Karpas-422 (cell line): ENCODE measurements at regions not wholly inside any gene's neighbourhood (a gene's known extent, or its start where the extent isn't known, plus 50 kb on each side); places are given as distances from the start of the nearest gene placed in this dataset.

Experiments
- DNase-seq: peaks from one replicate; pipeline ENCODE4 v3.0.0-alpha.2; 2015
- H2AFZ ChIP-seq: fragments of 200-600 bp; sonication (generic); 2 replicates; pipeline ENCODE4 v1.6.1; 2014; ENCODE audit warnings: antibody characterized with exemption, low read length, mixed read lengths
- H3K27ac ChIP-seq: fragments of 200-600 bp; sonication (generic); 2 replicates; pipeline ENCODE4 v1.5.1; 2014; ENCODE audit warnings: mild to moderate bottlenecking, low read length, moderate library complexity
- H3K27me3 ChIP-seq: fragments of 200-600 bp; sonication (generic); 2 replicates; pipeline ENCODE4 v1.6.1; 2014; ENCODE audit warnings: low read length, mixed read lengths
- H3K36me3 ChIP-seq: fragments of 200-600 bp; sonication (generic); 2 replicates; pipeline ENCODE4 v1.6.1; 2014; ENCODE audit warnings: low read length, mixed read lengths; ENCODE audit not compliant: insufficient read depth
- H3K4me1 ChIP-seq: fragments of 200-600 bp; sonication (generic); 2 replicates; pipeline ENCODE4 v1.6.1; 2014; ENCODE audit warnings: mild to moderate bottlenecking, low read length, mixed read lengths
- H3K4me2 ChIP-seq: fragments of 200-600 bp; sonication (generic); 2 replicates; pipeline ENCODE4 v1.6.1; 2014; ENCODE audit warnings: low read length, low read depth, mild to moderate bottlenecking; ENCODE audit not compliant: poor library complexity, severe bottlenecking
- H3K4me3 ChIP-seq: fragments of 200-600 bp; sonication (generic); 2 replicates; pipeline ENCODE4 v1.5.1; 2014; ENCODE audit warnings: mild to moderate bottlenecking, antibody characterized with exemption, low read length, mixed read lengths
- H3K79me2 ChIP-seq: fragments of 200-600 bp; sonication (generic); 2 replicates; pipeline ENCODE4 v1.6.1; 2014; ENCODE audit warnings: mild to moderate bottlenecking, low read length, mixed read lengths
- H3K9ac ChIP-seq: fragments of 200-600 bp; sonication (generic); 2 replicates; pipeline ENCODE4 v1.6.0; 2014; ENCODE audit warnings: low read length
- H3K9me2 ChIP-seq: fragments of 200-600 bp; sonication (generic), shearing (Covaris generic); replicated peaks from 2 replicates; pipeline ENCODE4 v1.6.0; 2014; ENCODE audit warnings: mild to moderate bottlenecking, low read length, moderate library complexity; ENCODE audit not compliant: insufficient read depth
- H3K9me3 ChIP-seq: fragments of 300-700, 200-600 bp; sonication (generic); 2 replicates; pipeline ENCODE4 v1.6.1; 2014; ENCODE audit warnings: low read length, mixed read lengths
- H4K20me1 ChIP-seq: fragments of 200-600 bp; sonication (generic); 2 replicates; pipeline ENCODE4 v1.6.1; 2014; ENCODE audit warnings: mild to moderate bottlenecking, antibody characterized with exemption, low read length, low read depth; ENCODE audit not compliant: insufficient read depth

DNA sequence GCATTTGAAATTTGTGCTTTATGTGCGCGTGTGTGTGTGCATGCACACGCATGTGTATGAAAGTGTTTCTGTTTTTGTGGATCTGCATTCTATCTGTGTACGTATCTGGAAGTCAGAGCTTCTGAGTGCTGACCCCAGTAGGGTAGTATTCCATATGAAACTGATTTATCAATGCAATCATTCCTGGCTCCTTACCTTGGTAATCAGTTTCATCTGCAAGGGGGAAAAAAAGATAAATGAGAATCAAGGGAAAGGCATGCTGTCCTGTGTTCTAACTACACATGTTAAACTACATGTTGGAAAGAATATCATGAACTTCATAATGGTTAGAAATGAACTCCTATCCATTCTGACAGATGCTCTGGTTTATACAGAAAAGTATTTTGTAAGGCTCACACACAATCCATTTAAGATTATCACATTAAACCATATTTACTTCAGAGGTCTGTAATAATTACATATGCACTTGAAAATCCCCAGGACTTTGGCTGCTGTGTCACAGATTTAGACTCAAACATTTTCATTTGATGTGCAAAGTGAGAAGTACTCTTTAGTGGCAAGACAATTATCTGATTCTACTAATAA, 276.1 kb upstream of the LMO3 start:
- Histone ChIP-seq H3K4me2 (no peak overlapping the region), H3K9ac (no peak overlapping the region), H3K9me3 (peaks cover 12% of the 10 kb centered on the region), H3K27me3 (no peaks in the 10 kb centered on the region), H3K27ac (no peak overlapping the region), H4K20me1 (no peaks in the 10 kb centered on the region), H3K4me1 (no peaks in the 10 kb centered on the region), H3K9me2 (no peaks in the 10 kb centered on the region), H3K79me2 (no peaks in the 10 kb centered on the region), H2AFZ (no peak overlapping the region), H3K4me3 (no peak overlapping the region), H3K36me3 (no peaks in the 10 kb centered on the region)
- DNase-seq: no peak

DNA sequence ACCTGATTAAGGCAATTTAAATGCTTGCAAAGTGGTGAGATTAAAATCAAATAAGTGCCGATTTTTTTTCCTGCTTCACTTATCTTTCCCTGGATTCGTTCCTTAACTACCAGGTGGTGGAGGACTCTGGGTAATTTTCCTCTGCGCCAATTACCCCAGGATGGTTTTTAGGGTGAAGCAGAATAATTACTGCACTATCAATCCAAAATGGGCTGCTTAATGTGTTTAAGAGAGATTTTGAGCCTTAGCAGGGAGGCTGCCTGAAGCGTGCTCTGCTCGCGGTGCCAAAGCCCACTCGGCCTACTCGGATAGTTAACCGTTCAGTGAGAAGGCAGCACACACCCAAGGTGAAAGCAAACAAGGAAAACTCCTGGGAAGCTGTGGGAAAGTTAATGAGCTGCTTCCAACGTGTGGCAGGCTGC, 274.9 kb upstream of the LMO3 start:
- Histone ChIP-seq H3K4me1 (no peaks in the 10 kb centered on the region), H3K27me3 (no peaks in the 10 kb centered on the region), H3K27ac (no peak overlapping the region), H2AFZ (no peak overlapping the region), H3K4me3 (no peak overlapping the region), H4K20me1 (no peaks in the 10 kb centered on the region), H3K9me2 (no peaks in the 10 kb centered on the region), H3K4me2 (no peak overlapping the region), H3K36me3 (no peaks in the 10 kb centered on the region), H3K79me2 (no peaks in the 10 kb centered on the region), H3K9ac (no peak overlapping the region), H3K9me3 (peaks cover 18% of the 10 kb centered on the region)
- no peak for DNase-seq

- Histone ChIP-seq H3K36me3 (no peaks in the 10 kb centered on the region), H3K9me2 (no peaks in the 10 kb centered on the region), H3K27ac (no peak overlapping the region), H3K9me3 (peaks cover 21% of the 10 kb centered on the region), H3K4me1 (no peaks in the 10 kb centered on the region), H3K9ac (no peak overlapping the region), H4K20me1 (no peaks in the 10 kb centered on the region), H3K27me3 (no peaks in the 10 kb centered on the region), H2AFZ (no peak overlapping the region), H3K4me2 (no peak overlapping the region), H3K79me2 (no peaks in the 10 kb centered on the region), H3K4me3 (no peak overlapping the region)
- DNase-seq: no peak
Observed at GRCh38 chr12:16870845-16871244, 264.9 kb upstream of the LMO3 start.

GRCh38 chr12:16863742-16864141, 257.8 kb upstream of the LMO3 start:
- Histone ChIP-seq H3K9me3 (peaks cover 16% of the 10 kb centered on the region; the same call in 1 of the 2 replicates), H3K27me3 (no peaks in the 10 kb centered on the region), H3K79me2 (no peaks in the 10 kb centered on the region), H3K4me2 (no peak overlapping the region), H3K4me3 (no peak overlapping the region), H2AFZ (no peak overlapping the region), H3K27ac (no peak overlapping the region), H3K9me2 (no peaks in the 10 kb centered on the region), H3K36me3 (no peaks in the 10 kb centered on the region), H4K20me1 (no peaks in the 10 kb centered on the region), H3K4me1 (no peaks in the 10 kb centered on the region), H3K9ac (no peak overlapping the region)
- no peak for DNase-seq

- H3K9me3 ChIP-seq: peaks cover 7% of the 10 kb centered on the region; the same call in 1 of the 2 replicates
- H3K27ac ChIP-seq: no peak overlapping the region
- H3K9ac ChIP-seq: no peak overlapping the region
- no peak overlapping the region for H3K4me2 ChIP-seq
- no peaks in the 10 kb centered on the region for H3K27me3 ChIP-seq
- no peaks in the 10 kb centered on the region for H3K9me2 ChIP-seq
- no peaks in the 10 kb centered on the region for H3K79me2 ChIP-seq
- no peak overlapping the region for H2AFZ ChIP-seq
- H3K36me3 ChIP-seq: no peaks in the 10 kb centered on the region
- H3K4me3 ChIP-seq: no peak overlapping the region
- DNase-seq: no peak
- H3K4me1 ChIP-seq: no peaks in the 10 kb centered on the region
- H4K20me1 ChIP-seq: no peaks in the 10 kb centered on the region
Observed at GRCh38 chr12:16857456-16857923, 251.5 kb upstream of the LMO3 start.

GRCh38 chr12:16854465-16854864, 248.5 kb upstream of the LMO3 start:
- DNase-seq: no peak
- no peak overlapping the region for H3K4me2 ChIP-seq
- no peak overlapping the region for H3K4me3 ChIP-seq
- no peaks in the 10 kb centered on the region for H3K4me1 ChIP-seq
- no peak overlapping the region for H2AFZ ChIP-seq
- H3K9me3 ChIP-seq: peaks cover 11% of the 10 kb centered on the region; the same call in 1 of the 2 replicates
- H3K79me2 ChIP-seq: no peaks in the 10 kb centered on the region
- H3K36me3 ChIP-seq: no peaks in the 10 kb centered on the region
- H3K27me3 ChIP-seq: no peaks in the 10 kb centered on the region
- H3K27ac ChIP-seq: no peak overlapping the region
- no peak overlapping the region for H3K9ac ChIP-seq
- no peaks in the 10 kb centered on the region for H3K9me2 ChIP-seq
- H4K20me1 ChIP-seq: no peaks in the 10 kb centered on the region

- no peak overlapping the region for H2AFZ ChIP-seq
- H3K4me2 ChIP-seq: no peak overlapping the region
- no peak for DNase-seq
- H3K79me2 ChIP-seq: no peaks in the 10 kb centered on the region
- no peaks in the 10 kb centered on the region for H3K4me1 ChIP-seq
- H3K27me3 ChIP-seq: no peaks in the 10 kb centered on the region
- no peak overlapping the region for H3K4me3 ChIP-seq
- H3K9me2 ChIP-seq: no peaks in the 10 kb centered on the region
- H3K9ac ChIP-seq: no peak overlapping the region
- peaks cover 11% of the 10 kb centered on the region for H3K9me3 ChIP-seq
- H3K36me3 ChIP-seq: no peaks in the 10 kb centered on the region
- H3K27ac ChIP-seq: no peak overlapping the region
- H4K20me1 ChIP-seq: no peaks in the 10 kb centered on the region
Observed at GRCh38 chr12:16849473-16849872, 243.5 kb upstream of the LMO3 start.

- peaks cover 10% of the 10 kb centered on the region for H3K9me3 ChIP-seq
- H3K27ac ChIP-seq: no peak overlapping the region
- no peak overlapping the region for H2AFZ ChIP-seq
- no peak overlapping the region for H3K4me2 ChIP-seq
- DNase-seq: no peak
- H3K79me2 ChIP-seq: no peaks in the 10 kb centered on the region
- H4K20me1 ChIP-seq: no peaks in the 10 kb centered on the region
- no peaks in the 10 kb centered on the region for H3K9me2 ChIP-seq
- H3K4me1 ChIP-seq: no peaks in the 10 kb centered on the region
- no peaks in the 10 kb centered on the region for H3K27me3 ChIP-seq
- no peak overlapping the region for H3K9ac ChIP-seq
- H3K4me3 ChIP-seq: no peak overlapping the region
- H3K36me3 ChIP-seq: no peaks in the 10 kb centered on the region
Observed at GRCh38 chr12:16844875-16845274, 238.9 kb upstream of the LMO3 start.
